BLaER1 treated with 17β-estradiol and CSF1 and Interleukin-3, amounts not matched to agents 10 nM and 100 nM (cell line): ENCODE measurements at regions not wholly inside any gene's neighbourhood (a gene's known extent, or its start where the extent isn't known, plus 50 kb on each side); places are given as distances from the start of the nearest gene placed in this dataset.
"Not testable (repeated sequence)": the region's sequence is repeated elsewhere in the genome, so short reads cannot be mapped to it uniquely, and the experiment has no call there.

Experiments used
- H3K27ac ChIP-seq, 11 experiments: shearing (Covaris generic); formaldehyde crosslinking; 2 replicates each; pipeline ENCODE4 v1.8.1; 2022
- H3K27me3 ChIP-seq, 11 experiments: shearing (Covaris generic); formaldehyde crosslinking; 2 replicates each; pipeline ENCODE4 v1.8.1; 2022
- H3K36me3 ChIP-seq, 11 experiments: shearing (Covaris generic); formaldehyde crosslinking; 2 replicates each; pipeline ENCODE4 v1.8.1; 2022
- H3K4me1 ChIP-seq, 10 experiments: shearing (Covaris generic); formaldehyde crosslinking; 2 replicates each; pipeline ENCODE4 v1.8.1; 2022
- H3K4me2 ChIP-seq, 11 experiments: shearing (Covaris generic); formaldehyde crosslinking; 2 replicates each; pipeline ENCODE4 v1.8.1; 2022
- H3K4me3 ChIP-seq, 10 experiments: shearing (Covaris generic); formaldehyde crosslinking; 2 replicates each; pipeline ENCODE4 v1.8.1; 2022
- H3K9ac ChIP-seq, 11 experiments: shearing (Covaris generic); formaldehyde crosslinking; 2 replicates each; pipeline ENCODE4 v1.8.1; 2022
- H3K9me3 ChIP-seq, 11 experiments: shearing (Covaris generic); formaldehyde crosslinking; replicated peaks in 1 of 11; 2 replicates each; pipeline ENCODE4 v1.8.1; 2022
- H4K20me1 ChIP-seq, 11 experiments: shearing (Covaris generic); formaldehyde crosslinking; 2 replicates each; pipeline ENCODE4 v1.8.1; 2022
- Cebpa-rat ChIP-seq, 11 experiments: shearing (Covaris generic); IDR thresholded peaks; 2 replicates each; pipeline ENCODE4 v1.8.1; 2022

DNA sequence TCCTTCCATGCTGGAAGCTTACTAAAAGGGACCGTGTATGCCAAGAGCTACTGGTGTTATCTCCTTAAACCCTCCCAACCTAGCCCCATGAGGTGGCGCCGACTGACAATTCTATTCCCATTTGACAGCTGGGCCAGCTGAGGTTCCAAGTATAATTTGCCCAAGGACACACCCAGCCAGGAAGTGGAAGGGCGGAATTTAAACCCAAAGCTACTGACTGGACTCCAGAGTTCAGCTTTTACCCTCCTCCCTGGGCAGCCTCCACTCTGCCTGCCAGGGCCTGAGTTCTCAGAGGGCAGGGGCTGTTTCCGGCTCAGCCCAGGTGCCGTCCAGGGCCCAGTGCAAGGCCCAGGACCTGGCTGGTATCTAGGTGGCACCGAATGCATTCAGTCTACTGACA is 71.8 kb downstream of the C9orf50 start:
- H3K27me3 ChIP-seq: peaks cover 47 to 69% (median 62%) of the 10 kb centered on the region in 11 experiments
- H3K9me3 ChIP-seq: no peaks in the 10 kb centered on the region
- no peak overlapping the region for H3K4me3 ChIP-seq
- H3K36me3 ChIP-seq: no peaks in the 10 kb centered on the region
- TF ChIP-seq Cebpa-rat (IDR thresholded peaks at IDR 0.05): no peak
- no peak overlapping the region for H3K27ac ChIP-seq
- H3K9ac ChIP-seq: no peak overlapping the region
- peaks cover 16 to 48% (median 28%) of the 10 kb centered on the region in 10 experiments for H3K4me1 ChIP-seq
- peak overlapping the region in 3 of 11 experiments; percentile 62 to 87 (median 83); a peak in 1 of 22 replicates for H3K4me2 ChIP-seq
- no peaks in the 10 kb centered on the region; a peak in 1 of 22 replicates for H4K20me1 ChIP-seq

DNA sequence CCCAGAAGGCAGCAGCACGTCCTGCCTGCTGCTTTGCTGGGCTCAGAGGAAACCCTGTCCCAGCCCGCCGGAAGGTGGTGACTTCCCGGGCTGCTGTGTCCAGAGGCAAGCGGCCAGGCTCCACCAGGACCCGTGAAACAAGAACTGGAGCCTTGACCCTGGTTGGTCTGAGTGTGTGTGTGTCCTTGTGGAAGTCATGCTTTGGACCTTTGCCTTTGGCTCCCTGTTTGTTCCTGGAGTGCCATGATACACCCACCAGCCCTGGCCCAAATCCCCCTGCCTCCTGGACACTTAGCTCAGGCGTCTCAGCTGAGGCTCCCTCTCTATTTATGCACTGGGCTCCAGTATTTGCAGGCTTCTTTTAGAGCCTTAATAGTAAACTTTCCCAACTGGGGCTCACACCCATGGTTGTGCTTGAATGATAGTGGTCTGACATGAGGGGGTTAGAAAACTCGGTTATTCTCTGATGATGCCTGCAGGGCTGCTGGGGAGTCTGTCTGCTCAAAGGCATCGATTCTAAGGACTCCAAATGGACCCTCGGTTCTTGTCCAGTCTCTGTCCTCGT is 72.2 kb downstream of the C9orf50 start:
- Histone ChIP-seq H4K20me1 (no peaks in the 10 kb centered on the region; a peak in 1 of 22 replicates), H3K4me3 (no peak overlapping the region), H3K36me3 (no peaks in the 10 kb centered on the region), H3K4me1 (peaks cover 11 to 43% (median 26%) of the 10 kb centered on the region in 10 experiments; a peak in 18 of 20 replicates), H3K27me3 (peaks cover 47 to 69% (median 62%) of the 10 kb centered on the region in 11 experiments), H3K27ac (no peak overlapping the region), H3K4me2 (peak overlapping the region in 1 of 11 experiments; percentile 87; a peak in 1 of 22 replicates), H3K9me3 (no peaks in the 10 kb centered on the region), H3K9ac (no peak overlapping the region)
- no peak for TF ChIP-seq Cebpa-rat (IDR thresholded peaks at IDR 0.05)

DNA sequence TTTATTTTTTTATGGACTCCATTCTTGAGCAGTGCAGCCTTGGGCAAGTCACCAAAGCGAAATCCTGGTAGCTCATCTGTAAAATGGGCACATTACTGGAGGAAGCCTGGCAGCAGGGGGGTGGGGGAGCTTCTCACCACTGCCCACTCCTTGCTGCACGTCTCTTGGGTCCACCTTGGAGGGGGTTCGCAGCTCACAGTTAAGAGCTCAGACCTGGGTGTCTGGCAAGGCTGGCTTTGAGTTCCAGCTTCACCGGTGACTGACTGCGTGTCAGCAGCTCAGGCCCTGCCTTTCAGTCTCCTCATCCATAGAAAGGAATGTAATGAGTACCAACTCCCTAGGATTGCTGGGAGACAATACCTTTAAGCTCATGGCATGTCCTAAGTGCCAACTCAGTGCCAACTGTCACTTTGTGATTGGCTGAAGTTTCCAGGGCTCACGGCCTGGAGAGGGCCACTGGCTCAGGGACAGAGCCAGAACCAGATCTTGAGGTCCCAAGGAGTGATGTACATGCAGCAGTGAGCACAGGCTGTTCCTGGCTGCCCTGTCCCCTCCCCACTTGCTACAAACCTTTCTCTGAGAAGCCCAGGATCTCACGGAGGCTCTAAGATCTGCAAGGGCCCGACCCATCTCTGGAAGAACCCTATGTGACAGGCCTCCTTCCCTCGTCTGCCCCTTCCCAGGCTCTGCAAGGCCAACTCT is 72.9 kb downstream of the C9orf50 start:
- Histone ChIP-seq H3K27me3 (peaks cover 47 to 67% (median 62%) of the 10 kb centered on the region in 11 experiments), H4K20me1 (no peaks in the 10 kb centered on the region; a peak in 1 of 22 replicates), H3K9me3 (no peaks in the 10 kb centered on the region), H3K4me3 (no peak overlapping the region), H3K9ac (no peak overlapping the region), H3K4me1 (peaks cover 9 to 43% (median 26%) of the 10 kb centered on the region in 10 experiments; a peak in 19 of 20 replicates), H3K4me2 (no peak overlapping the region), H3K27ac (no peak overlapping the region), H3K36me3 (no peaks in the 10 kb centered on the region)
- TF ChIP-seq Cebpa-rat (IDR thresholded peaks at IDR 0.05): no peak

DNA sequence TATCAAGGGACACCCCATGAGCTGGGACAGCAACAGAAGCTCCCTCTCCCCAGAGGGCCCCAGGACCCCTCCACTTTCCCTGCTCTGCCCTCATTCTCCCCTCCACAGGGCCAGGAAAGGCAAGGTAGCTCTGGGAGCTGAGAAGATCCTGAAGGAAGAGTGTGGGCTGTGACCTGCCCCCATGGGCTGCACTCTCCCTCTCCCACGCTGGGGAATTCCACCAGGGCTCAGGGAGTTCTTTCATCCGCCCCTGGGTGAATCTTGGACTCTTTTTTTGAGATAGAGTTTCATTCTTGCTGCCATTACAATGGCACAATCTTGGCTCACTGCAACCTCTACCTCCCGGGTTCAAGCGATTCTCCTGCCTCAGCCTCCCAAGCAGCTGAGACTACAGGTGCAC is 73.8 kb downstream of the C9orf50 start:
- Histone ChIP-seq H3K9me3 (no peaks in the 10 kb centered on the region), H3K4me1 (peaks cover 16 to 47% (median 32%) of the 10 kb centered on the region in 10 experiments; a peak in 19 of 20 replicates), H3K9ac (no peak overlapping the region; a peak in 1 of 22 replicates), H3K27me3 (peaks cover 45 to 58% (median 54%) of the 10 kb centered on the region in 11 experiments), H3K27ac (no peak overlapping the region), H3K36me3 (no peaks in the 10 kb centered on the region), H4K20me1 (no peaks in the 10 kb centered on the region; a peak in 1 of 22 replicates), H3K4me3 (no peak overlapping the region), H3K4me2 (no peak overlapping the region)
- TF ChIP-seq Cebpa-rat (IDR thresholded peaks at IDR 0.05): no peak

DNA sequence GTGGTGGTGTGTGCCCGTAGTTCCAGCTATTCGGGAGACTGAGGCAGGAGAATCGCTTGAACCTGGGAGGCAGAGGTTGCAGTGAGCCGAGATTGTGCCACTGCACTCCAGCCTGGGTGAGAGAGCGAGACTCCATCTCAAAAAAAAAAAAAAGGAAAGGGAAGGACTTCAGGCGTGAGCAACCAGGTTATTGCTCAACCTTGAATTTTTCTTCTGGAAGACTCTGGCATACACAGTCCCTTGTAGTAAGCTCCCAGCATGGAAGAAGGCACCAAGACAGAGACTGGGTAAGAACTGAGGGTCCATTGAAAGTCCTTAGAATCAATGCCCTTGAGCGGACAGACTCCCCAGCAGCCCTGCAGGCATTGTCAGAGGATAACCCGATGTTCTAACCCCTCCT is 75.0 kb downstream of the C9orf50 start:
- H3K9ac ChIP-seq, H3K4me3 ChIP-seq, H3K36me3 ChIP-seq, H3K4me2 ChIP-seq, H4K20me1 ChIP-seq, H3K9me3 ChIP-seq, H3K27ac ChIP-seq: not testable (repeated sequence)
- peaks cover 16 to 47% (median 32%) of the 10 kb centered on the region in 10 experiments; a peak in 19 of 20 replicates for H3K4me1 ChIP-seq
- H3K27me3 ChIP-seq: peaks cover 33 to 46% (median 42%) of the 10 kb centered on the region in 11 experiments

DNA sequence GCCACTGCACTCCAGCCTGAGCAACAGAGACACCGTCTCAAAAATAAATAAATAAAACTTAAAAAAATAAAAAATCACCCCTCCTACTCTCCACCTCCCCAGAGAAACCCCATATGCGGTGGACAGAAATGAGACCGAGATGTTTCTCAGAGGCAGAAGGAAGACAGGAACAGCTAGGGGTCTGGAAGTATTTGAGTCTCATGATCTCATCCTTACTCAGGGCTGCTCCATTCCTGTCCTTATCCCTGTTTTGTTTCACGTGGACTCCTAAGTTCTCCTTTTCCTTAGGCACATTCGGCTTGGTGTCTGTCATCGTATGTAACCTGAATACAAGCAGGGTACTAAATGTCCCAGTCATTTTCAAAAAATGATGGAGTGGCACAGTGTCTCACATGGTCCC is 76.1 kb downstream of the C9orf50 start:
- TF ChIP-seq Cebpa-rat (IDR thresholded peaks at IDR 0.05): no peak
- Histone ChIP-seq H4K20me1 (no peaks in the 10 kb centered on the region; a peak in 1 of 22 replicates), H3K27ac (no peak overlapping the region), H3K27me3 (peaks cover 22 to 35% (median 31%) of the 10 kb centered on the region in 11 experiments), H3K36me3 (no peaks in the 10 kb centered on the region), H3K4me2 (peak overlapping the region in 4 of 11 experiments; percentile 15 to 42 (median 34); a peak in 4 of 22 replicates), H3K4me1 (peaks cover 11 to 38% (median 23%) of the 10 kb centered on the region in 10 experiments; a peak in 19 of 20 replicates), H3K9me3 (peaks cover 4 to 12% (median 7%) of the 10 kb centered on the region in 11 experiments; a peak in 21 of 22 replicates), H3K4me3 (no peak overlapping the region), H3K9ac (no peak overlapping the region)

DNA sequence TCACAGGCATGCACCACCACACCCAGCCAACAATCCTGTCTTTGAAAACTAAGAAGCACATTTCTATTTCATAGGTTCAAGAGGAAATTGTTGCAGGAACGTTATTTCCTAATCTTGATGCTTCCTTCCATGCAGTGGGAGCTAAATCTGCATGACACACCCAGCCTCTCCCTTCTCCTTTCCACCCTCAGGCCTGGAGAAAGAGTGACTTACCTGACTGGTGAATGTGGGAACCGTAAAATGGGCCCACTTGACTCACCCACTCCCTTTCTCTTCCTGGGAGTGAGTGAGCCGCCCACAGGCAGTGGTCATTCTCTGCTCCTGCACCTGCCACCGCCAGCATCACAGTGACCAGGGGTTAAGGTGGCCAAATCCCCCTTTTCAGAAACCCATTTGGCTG is 78.2 kb downstream of the C9orf50 start:
- Histone ChIP-seq H3K4me1 (peaks cover 11 to 31% (median 18%) of the 10 kb centered on the region in 10 experiments; a peak in 19 of 20 replicates), H3K4me2 (peak overlapping the region; percentile 17 to 88 (median 72); a peak in 20 of 22 replicates), H3K4me3 (peak overlapping the region in 1 of 10 experiments; percentile 17; a peak in 1 of 20 replicates), H3K9me3 (peaks cover 19 to 32% (median 24%) of the 10 kb centered on the region in 11 experiments), H4K20me1 (no peaks in the 10 kb centered on the region), H3K27ac (no peak overlapping the region), H3K27me3 (peaks cover 2 to 14% (median 10%) of the 10 kb centered on the region in 11 experiments; a peak in 19 of 22 replicates), H3K9ac (no peak overlapping the region), H3K36me3 (no peaks in the 10 kb centered on the region)
- TF ChIP-seq Cebpa-rat (IDR thresholded peaks at IDR 0.05): no peak

DNA sequence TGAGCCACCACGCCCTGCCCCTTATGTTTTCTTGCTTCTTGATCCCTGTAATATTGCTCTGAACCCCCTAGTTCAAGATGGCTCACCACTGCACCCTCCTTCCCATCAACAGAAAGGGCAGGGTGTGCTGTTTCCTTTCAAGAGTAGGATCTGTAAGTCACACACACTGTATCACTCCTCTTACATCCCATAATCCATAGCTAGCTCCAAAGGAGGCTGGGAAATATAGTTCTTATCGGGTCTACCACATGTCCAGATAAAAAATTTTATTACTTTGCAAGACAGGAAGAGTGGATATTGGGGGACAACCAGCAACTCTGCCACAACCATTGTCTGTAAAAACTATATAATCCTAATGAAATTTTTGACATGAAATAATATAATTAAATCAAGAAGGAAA is 79.6 kb downstream of the C9orf50 start:
- no peak overlapping the region for H3K27ac ChIP-seq
- no peaks in the 10 kb centered on the region for H3K36me3 ChIP-seq
- no peaks in the 10 kb centered on the region for H4K20me1 ChIP-seq
- no peak for TF ChIP-seq Cebpa-rat (IDR thresholded peaks at IDR 0.05)
- no peak overlapping the region for H3K9ac ChIP-seq
- H3K4me1 ChIP-seq: peaks cover 11 to 27% (median 18%) of the 10 kb centered on the region in 10 experiments; a peak in 19 of 20 replicates
- 0 out of 22 replicates have a peak, but pooled peaks cover 0 to 3% (median 0%) of the 10 kb centered on the region in 11 experiments for H3K27me3 ChIP-seq
- peaks cover 19 to 33% (median 24%) of the 10 kb centered on the region in 11 experiments for H3K9me3 ChIP-seq
- H3K4me2 ChIP-seq: no peak overlapping the region
- H3K4me3 ChIP-seq: no peak overlapping the region

DNA sequence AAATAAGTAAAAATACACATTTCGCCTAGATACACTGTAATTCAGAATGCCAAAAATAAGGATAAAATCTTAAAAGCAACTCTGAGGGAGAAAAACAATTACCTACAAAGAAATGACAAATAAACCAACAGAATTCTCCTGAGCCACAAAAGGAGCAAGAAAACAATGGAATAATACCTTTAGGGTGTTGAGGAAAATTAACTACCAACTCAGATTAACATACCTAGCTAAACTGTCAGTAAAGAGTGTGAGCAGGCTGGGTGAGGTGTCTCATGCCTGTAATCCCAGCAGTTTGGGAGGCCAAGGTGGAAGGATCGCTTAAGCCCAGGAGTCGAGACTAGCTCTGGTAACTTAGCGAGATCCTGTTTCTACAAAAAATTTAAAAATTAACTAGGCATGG is 81.5 kb downstream of the C9orf50 start:
- no peak overlapping the region for H3K4me3 ChIP-seq
- no peak for TF ChIP-seq Cebpa-rat (IDR thresholded peaks at IDR 0.05)
- H3K4me1 ChIP-seq: peaks cover 9 to 18% (median 14%) of the 10 kb centered on the region in 10 experiments; a peak in 19 of 20 replicates
- no peak overlapping the region for H3K9ac ChIP-seq
- no peaks in the 10 kb centered on the region for H4K20me1 ChIP-seq
- peaks cover 19 to 33% (median 24%) of the 10 kb centered on the region in 11 experiments for H3K9me3 ChIP-seq
- H3K27me3 ChIP-seq: 0 out of 22 replicates have a peak, but pooled peaks cover 0 to 3% (median 0%) of the 10 kb centered on the region in 11 experiments
- no peak overlapping the region for H3K27ac ChIP-seq
- no peak overlapping the region for H3K4me2 ChIP-seq
- H3K36me3 ChIP-seq: no peaks in the 10 kb centered on the region

DNA sequence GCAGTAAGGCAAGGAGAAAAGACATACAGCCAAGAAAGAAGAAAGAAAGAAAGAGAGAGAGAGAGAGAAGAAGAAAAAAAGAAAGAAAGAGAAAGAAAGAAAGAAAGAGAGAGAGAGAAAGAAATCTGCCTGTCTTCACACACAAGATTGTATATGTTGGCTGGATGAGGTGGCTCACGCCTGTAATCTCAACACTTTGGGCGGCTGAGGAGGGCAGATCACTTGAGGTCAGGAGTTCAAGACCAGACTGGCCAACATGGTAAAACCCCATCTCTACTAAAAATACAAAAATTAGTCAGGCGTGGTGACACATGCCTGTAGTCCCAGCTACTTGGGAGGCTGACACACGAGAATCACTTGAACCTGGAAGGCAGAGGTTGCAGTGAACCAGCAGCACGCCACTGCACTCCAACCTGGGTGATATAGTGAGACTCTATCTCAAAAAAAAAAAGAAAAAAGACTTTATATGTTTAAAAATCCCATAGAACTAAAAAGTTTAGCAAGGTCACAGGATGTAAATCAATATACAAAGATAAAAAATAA is 89.0 kb downstream of the C9orf50 start:
- H3K4me3 ChIP-seq, H4K20me1 ChIP-seq, H3K27me3 ChIP-seq, H3K36me3 ChIP-seq, H3K4me2 ChIP-seq, H3K27ac ChIP-seq, H3K9ac ChIP-seq, H3K4me1 ChIP-seq: not testable (repeated sequence)
- peaks cover 14 to 40% (median 23%) of the 10 kb centered on the region in 11 experiments for H3K9me3 ChIP-seq

DNA sequence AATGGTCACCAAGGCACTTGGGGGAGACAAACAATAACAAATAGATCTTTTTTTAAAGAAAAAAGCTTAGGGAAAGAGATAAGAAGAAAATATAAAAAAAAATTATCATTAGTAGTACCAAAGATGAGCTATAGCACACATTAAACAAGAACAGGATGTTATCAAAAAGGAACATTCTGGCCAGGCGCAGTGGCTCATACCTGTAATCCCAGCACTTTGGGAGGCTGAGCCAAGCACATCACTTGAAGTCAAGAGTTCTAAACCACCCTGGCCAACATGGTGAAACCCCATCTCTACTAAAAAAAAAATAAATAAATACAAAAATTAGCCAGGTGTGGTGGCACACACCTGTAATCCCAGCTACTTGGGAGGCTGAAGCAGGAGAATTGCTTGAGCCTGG is 92.9 kb downstream of the C9orf50 start:
- H3K4me3 ChIP-seq, H3K4me2 ChIP-seq, H4K20me1 ChIP-seq, H3K9ac ChIP-seq, H3K36me3 ChIP-seq, H3K27me3 ChIP-seq, H3K27ac ChIP-seq: not testable (repeated sequence)
- H3K4me1 ChIP-seq: peaks cover 24 to 48% (median 33%) of the 10 kb centered on the region in 10 experiments
- peaks cover 24 to 50% (median 32%) of the 10 kb centered on the region in 11 experiments for H3K9me3 ChIP-seq
